H9 (cell line): ENCODE measurements at regions not wholly inside any gene's neighbourhood (a gene's known extent, or its start where the extent isn't known, plus 50 kb on each side); places are given as distances from the start of the nearest gene placed in this dataset.

Experiments used
- DNase-seq: peaks from one replicate; pipeline ENCODE4 v3.0.0-alpha.2; 2017
- H2AFZ ChIP-seq: one replicate; pipeline ENCODE4 v1.6.1; 2013; ENCODE audit warnings: mild to moderate bottlenecking, low read length, control low read depth, moderate library complexity
- H2AK5ac ChIP-seq: 2 replicates; pipeline ENCODE4 v1.6.1; 2013; ENCODE audit warnings: low read length, control low read depth, mixed read lengths; ENCODE audit not compliant: insufficient read length
- H2BK120ac ChIP-seq: one replicate; pipeline ENCODE4 v1.6.1; 2013; ENCODE audit warnings: low read depth, mild to moderate bottlenecking, low read length, control low read depth, inconsistent platforms; ENCODE audit not compliant: poor library complexity, severe bottlenecking
- H2BK12ac ChIP-seq: 2 replicates; pipeline ENCODE4 v1.6.1; 2013; ENCODE audit warnings: low read length, control low read depth, mixed read lengths, low read depth; ENCODE audit not compliant: insufficient read length
- H2BK15ac ChIP-seq: 2 replicates; pipeline ENCODE4 v1.6.1; 2013; ENCODE audit warnings: low read depth, low read length, control low read depth
- H2BK20ac ChIP-seq: one replicate; pipeline ENCODE4 v1.6.1; 2013; ENCODE audit warnings: low read depth, mild to moderate bottlenecking, low read length, control low read depth, inconsistent platforms; ENCODE audit not compliant: poor library complexity, severe bottlenecking
- H2BK5ac ChIP-seq: 2 replicates; pipeline ENCODE4 v1.6.1; 2013; ENCODE audit warnings: low read length, control low read depth, mixed read lengths; ENCODE audit not compliant: insufficient read length
- H3K14ac ChIP-seq: 2 replicates; pipeline ENCODE4 v1.6.1; 2013; ENCODE audit warnings: low read length, control low read depth; ENCODE audit not compliant: insufficient read depth
- H3K18ac ChIP-seq: 2 replicates; pipeline ENCODE4 v1.6.1; 2013; ENCODE audit warnings: low read depth, mild to moderate bottlenecking, mixed read lengths, low read length, control low read depth; ENCODE audit not compliant: insufficient read length
- H3K23ac ChIP-seq: 2 replicates; pipeline ENCODE4 v1.6.1; 2013; ENCODE audit warnings: low read length, control low read depth, mixed read lengths, low read depth; ENCODE audit not compliant: insufficient read length
- H3K23me2 ChIP-seq: 2 replicates; pipeline ENCODE4 v1.6.1; 2013; ENCODE audit warnings: low read depth, mild to moderate bottlenecking, mixed read lengths, low read length, control low read depth; ENCODE audit not compliant: insufficient read length, poor library complexity, severe bottlenecking
- H3K27ac ChIP-seq: 2 replicates; pipeline ENCODE4 v1.5.1; 2013; ENCODE audit warnings: low read length, control low read depth, mixed read lengths, low read depth; ENCODE audit not compliant: insufficient read length
- H3K27me3 ChIP-seq: 2 replicates; pipeline ENCODE4 v1.6.1; 2013; ENCODE audit warnings: low read length, control low read depth, inconsistent platforms; ENCODE audit not compliant: insufficient read depth
- H3K4ac ChIP-seq: 2 replicates; pipeline ENCODE4 v1.6.1; 2013; ENCODE audit warnings: low read depth, mild to moderate bottlenecking, control low read depth, inconsistent platforms, low read length, moderate library complexity
- H3K4me1 ChIP-seq: 2 replicates; pipeline ENCODE4 v1.6.1; 2013; ENCODE audit warnings: low read length, control low read depth, inconsistent platforms; ENCODE audit not compliant: insufficient read depth
- H3K4me2 ChIP-seq: 2 replicates; pipeline ENCODE4 v1.6.1; 2013; ENCODE audit warnings: low read length, control low read depth, mixed read lengths; ENCODE audit not compliant: insufficient read length, insufficient read depth
- H3K56ac ChIP-seq: 2 replicates; pipeline ENCODE4 v1.6.1; 2013; ENCODE audit warnings: low read depth, mild to moderate bottlenecking, mixed read lengths, low read length, control low read depth; ENCODE audit not compliant: insufficient read length
- H3K79me1 ChIP-seq: 2 replicates; pipeline ENCODE4 v1.6.1; 2013; ENCODE audit warnings: low read depth, mild to moderate bottlenecking, moderate library complexity, low read length, control low read depth, inconsistent platforms; ENCODE audit not compliant: insufficient read depth, poor library complexity, severe bottlenecking
- H3K79me2 ChIP-seq: 2 replicates; pipeline ENCODE4 v1.6.1; 2013; ENCODE audit warnings: low read length, control low read depth, inconsistent platforms; ENCODE audit not compliant: insufficient read depth
- H3K9ac ChIP-seq: 2 replicates; pipeline ENCODE4 v1.6.1; 2013; ENCODE audit warnings: low read length, control low read depth, mixed read lengths; ENCODE audit not compliant: insufficient read length; ENCODE audit errors: extremely low read depth
- H3K9me3 ChIP-seq: one replicate; pipeline ENCODE4 v1.6.1; 2013; ENCODE audit warnings: low read depth, low read length, inconsistent platforms; ENCODE audit not compliant: control insufficient read depth
- H3T11ph ChIP-seq: one replicate; pipeline ENCODE4 v1.6.1; 2013; ENCODE audit warnings: mild to moderate bottlenecking, low read length, control low read depth, inconsistent platforms
- H4K20me1 ChIP-seq: one replicate; pipeline ENCODE4 v1.6.1; 2013; ENCODE audit not compliant: control insufficient read depth, insufficient read length, insufficient read depth
- H4K5ac ChIP-seq: 2 replicates; pipeline ENCODE4 v1.6.1; 2013; ENCODE audit warnings: low read depth, mild to moderate bottlenecking, mixed read lengths, low read length, control low read depth; ENCODE audit not compliant: insufficient read length
- H4K8ac ChIP-seq: replicated peaks from 2 replicates; pipeline ENCODE4 v1.6.1; 2013; ENCODE audit warnings: low read length, control low read depth, mixed read lengths, low read depth; ENCODE audit not compliant: insufficient read length
- H4K91ac ChIP-seq: 2 replicates; pipeline ENCODE4 v1.6.1; 2013; ENCODE audit warnings: low read depth, mild to moderate bottlenecking, moderate library complexity, mixed read lengths, low read length, control low read depth; ENCODE audit not compliant: insufficient read length
- H3K27ac Mint-ChIP-seq, 3 experiments: 2 replicates in 2 of 3; 3 replicates in 1 of 3; pipeline ENCODE4 v1.8.0; 2020 to 2021; ENCODE audit warnings: mixed read lengths in 3 of 3, mild to moderate bottlenecking in 1 of 3, moderate library complexity in 1 of 3
- H3K27me3 Mint-ChIP-seq: 2 replicates; pipeline ENCODE4 v1.8.0; 2021; ENCODE audit warnings: low read depth, mild to moderate bottlenecking, moderate library complexity, mixed read lengths
- H3K36me3 Mint-ChIP-seq, 3 experiments: 2 replicates in 2 of 3; 3 replicates in 1 of 3; pipeline ENCODE4 v1.8.0; 2020 to 2021; ENCODE audit warnings: low read depth in 3 of 3, mixed read lengths in 3 of 3; ENCODE audit not compliant: insufficient read depth in 1 of 3
- H3K4me1 Mint-ChIP-seq, 2 experiments: 2 replicates each; pipeline ENCODE4 v1.8.0; 2020; ENCODE audit warnings: mixed read lengths in 2 of 2
- H3K4me3 Mint-ChIP-seq, 2 experiments: 2 replicates in 1 of 2; 3 replicates in 1 of 2; pipeline ENCODE4 v1.8.0; 2020 to 2021; ENCODE audit warnings: mild to moderate bottlenecking in 2 of 2, mixed read lengths in 2 of 2, moderate library complexity in 1 of 2
- H3K9me3 Mint-ChIP-seq, 2 experiments: 2 replicates in 1 of 2; 3 replicates in 1 of 2; pipeline ENCODE4 v1.8.0; 2020; ENCODE audit warnings: mild to moderate bottlenecking in 2 of 2, mixed read lengths in 2 of 2, moderate library complexity in 1 of 2
- WGBS: extraction: QIAGEN DNeasy Blood & Tissue Kit; methylation state at CpG from one replicate; pipeline ENCODE4 v1.1.7; 2013; ENCODE audit warnings: missing lambda C conversion rate, low lambda C conversion rate, mixed read lengths; ENCODE audit not compliant: insufficient read length; ENCODE audit errors: extremely low coverage; 5-methylcytosine and 5-hydroxymethylcytosine counted together
- TF ChIP-seq, protein P1 (sequence below): fragments of 200-600 bp; sonication (generic); conservative IDR thresholded peaks from 3 replicates; pipeline ENCODE4 v1.8.0; 2021; ENCODE audit warnings: antibody characterized with exemption, mild to moderate bottlenecking

DNA sequence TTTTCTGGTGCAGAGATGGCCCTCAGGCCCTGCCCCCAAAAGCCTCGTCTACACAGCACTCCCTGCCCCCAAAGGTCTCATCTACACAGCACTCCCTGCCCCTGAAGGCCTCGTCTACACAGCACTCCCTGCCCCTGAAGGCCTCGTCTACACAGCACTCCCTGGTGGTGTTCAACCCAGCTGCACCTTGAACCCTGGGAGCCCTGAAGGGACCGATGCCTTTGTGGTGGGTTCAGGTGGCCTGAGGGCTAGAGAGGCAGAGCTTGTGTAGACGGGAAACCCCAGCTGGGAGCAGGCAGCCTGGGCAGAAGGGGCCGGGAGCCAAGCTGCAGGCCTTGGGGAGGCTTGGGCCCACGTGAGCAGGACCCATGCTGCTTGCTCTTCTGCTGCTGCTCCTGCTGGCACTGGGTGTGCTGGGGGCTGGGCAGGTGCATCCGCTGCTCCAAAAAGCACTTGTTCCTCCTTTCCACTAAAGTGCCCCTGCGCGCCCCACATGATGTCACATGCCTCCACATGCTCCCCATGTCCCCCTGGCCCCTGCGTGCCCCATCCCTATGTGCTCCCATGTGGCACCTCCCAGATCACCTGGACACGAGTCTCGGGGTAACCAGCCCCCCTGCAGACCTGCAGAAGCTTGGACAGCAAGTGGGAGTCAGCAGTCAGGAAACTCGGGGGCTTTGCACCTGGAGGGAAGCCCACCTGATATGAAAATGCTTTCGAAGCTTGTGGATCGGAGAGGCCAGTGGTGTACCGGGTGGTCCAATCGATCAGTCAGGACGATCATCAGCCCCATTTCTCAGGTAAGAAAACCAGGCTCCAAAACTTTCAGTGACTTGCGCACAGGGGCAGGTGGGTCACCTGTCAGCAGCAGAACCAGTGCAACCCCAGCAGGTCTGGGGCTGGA lies 94.9 kb upstream of the CTDP1 start:
- Histone ChIP-seq H2AK5ac (no peak overlapping the region), H3K23me2 (no peaks in the 10 kb centered on the region), H3K4me2 (no peak overlapping the region), H2BK5ac (no peak overlapping the region), H2BK12ac (no peak overlapping the region), H4K20me1 (no peaks in the 10 kb centered on the region), H3K79me2 (no peaks in the 10 kb centered on the region), H3K27me3 (no peaks in the 10 kb centered on the region), H3T11ph (no peak overlapping the region), H3K18ac (no peak overlapping the region), H4K91ac (no peak overlapping the region), H3K4me1 (no peaks in the 10 kb centered on the region), H3K56ac (no peak overlapping the region), H2BK20ac (no peak overlapping the region), H3K14ac (no peak overlapping the region), H4K5ac (no peak overlapping the region), H3K9ac (no peak overlapping the region), H3K27ac (no peak overlapping the region), H3K9me3 (no peaks in the 10 kb centered on the region), H3K79me1 (no peaks in the 10 kb centered on the region), H3K4ac (no peak overlapping the region), H4K8ac (no peak overlapping the region), H2BK15ac (no peak overlapping the region), H3K23ac (no peak overlapping the region), H2AFZ (no peak overlapping the region), H2BK120ac (no peak overlapping the region)
- Mint-ChIP-seq H3K36me3 (no peaks in the 10 kb centered on the region), H3K4me1 (peaks cover 12 to 23% of the 10 kb centered on the region in 2 experiments), H3K4me3 (no peak overlapping the region), H3K27me3 (no peaks in the 10 kb centered on the region; the same call in 1 of the 2 replicates), H3K9me3 (no peaks in the 10 kb centered on the region), H3K27ac (peak overlapping the region; percentile 37 to 76 (median 73); a peak in 3 of 7 replicates)
- DNase-seq, result peak; percentile 24
- WGBS, result no CpG with 5 or more reads among the region's 20 CpGs
- TF ChIP-seq, protein P1, sequence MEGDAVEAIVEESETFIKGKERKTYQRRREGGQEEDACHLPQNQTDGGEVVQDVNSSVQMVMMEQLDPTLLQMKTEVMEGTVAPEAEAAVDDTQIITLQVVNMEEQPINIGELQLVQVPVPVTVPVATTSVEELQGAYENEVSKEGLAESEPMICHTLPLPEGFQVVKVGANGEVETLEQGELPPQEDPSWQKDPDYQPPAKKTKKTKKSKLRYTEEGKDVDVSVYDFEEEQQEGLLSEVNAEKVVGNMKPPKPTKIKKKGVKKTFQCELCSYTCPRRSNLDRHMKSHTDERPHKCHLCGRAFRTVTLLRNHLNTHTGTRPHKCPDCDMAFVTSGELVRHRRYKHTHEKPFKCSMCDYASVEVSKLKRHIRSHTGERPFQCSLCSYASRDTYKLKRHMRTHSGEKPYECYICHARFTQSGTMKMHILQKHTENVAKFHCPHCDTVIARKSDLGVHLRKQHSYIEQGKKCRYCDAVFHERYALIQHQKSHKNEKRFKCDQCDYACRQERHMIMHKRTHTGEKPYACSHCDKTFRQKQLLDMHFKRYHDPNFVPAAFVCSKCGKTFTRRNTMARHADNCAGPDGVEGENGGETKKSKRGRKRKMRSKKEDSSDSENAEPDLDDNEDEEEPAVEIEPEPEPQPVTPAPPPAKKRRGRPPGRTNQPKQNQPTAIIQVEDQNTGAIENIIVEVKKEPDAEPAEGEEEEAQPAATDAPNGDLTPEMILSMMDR, result no peak
